ENCODE measurements at regions not wholly inside any gene's neighbourhood (a gene's known extent, or its start where the extent isn't known, plus 50 kb on each side); places are given as distances from the start of the nearest gene placed in this dataset.

GRCh38 chr5:122262103-122262502 is 49.9 kb upstream of the SNCAIP start:
- ATAC-seq (no peak), DNase-seq (no peak)
- TF ChIP-seq CTCF (IDR thresholded peaks at IDR 0.05) (no peak), POLR2A (IDR thresholded peaks at IDR 0.05) (no peak)
- 42 to 50% (median 46%) methylated on average over 1 of the region's 1 CpG for WGBS, 4 donors
- peaks cover 0 to 10% (median 6%) of the 10 kb centered on the region in 12 donors for H3K9me3 ChIP-seq
- H3K36me3 ChIP-seq, result no peaks in the 10 kb centered on the region
- H3K4me1 ChIP-seq, result no peaks in the 10 kb centered on the region
- intact Hi-C loops (cut with DNase I), result no loop called here
- H3K27me3 ChIP-seq, result no peaks in the 10 kb centered on the region
- no peak overlapping the region for H3K4me3 ChIP-seq
- H3K27ac ChIP-seq, result no peak overlapping the region
